Esophagus muscularis mucosa (tissue), 4 donors: ENCODE measurements at regions not wholly inside any gene's neighbourhood (a gene's known extent, or its start where the extent isn't known, plus 50 kb on each side); places are given as distances from the start of the nearest gene placed in this dataset.

Source experiments
- CTCF ChIP-seq, 3 experiments: fragments of 200-600 bp in 2 of 3; fragments of 450-650 bp in 1 of 3; sonication (generic) in 2 of 3; IDR thresholded peaks; one replicate each; pipeline ENCODE4 v1.5.1; 2017 to 2019; ENCODE audit warnings: antibody characterized with exemption in 3 of 3, mild to moderate bottlenecking in 2 of 3, moderate library complexity in 1 of 3
- EP300 ChIP-seq: sonication (generic); formaldehyde crosslinking; IDR thresholded peaks from one replicate; pipeline ENCODE4 v1.6.1; 2017; ENCODE audit warnings: antibody characterized with exemption
- POLR2A ChIP-seq: fragments of 450-650 bp; IDR thresholded peaks from one replicate; pipeline ENCODE4 v1.6.1; 2017; ENCODE audit warnings: antibody characterized with exemption, moderate library complexity, mild to moderate bottlenecking, low read depth
- POLR2AphosphoS5 ChIP-seq, 2 donors: sonication (generic); formaldehyde crosslinking; IDR thresholded peaks; one replicate each; pipeline ENCODE4 v1.6.1; 2017; ENCODE audit warnings: antibody characterized with exemption in 2 of 2

- TF ChIP-seq CTCF (IDR thresholded peaks at IDR 0.05) (no peak), POLR2A (no peak), POLR2AphosphoS5 (IDR thresholded peaks at IDR 0.05) (no peak), EP300 (no peak)
Observed at GRCh38 chr16:49930841-49931240, 74.9 kb upstream of the ZNF423 start.
